Adipose tissue (tissue), 3 donors: ENCODE measurements at regions not wholly inside any gene's neighbourhood (a gene's known extent, or its start where the extent isn't known, plus 50 kb on each side); places are given as distances from the start of the nearest gene placed in this dataset.
"Not testable (repeated sequence)": the region's sequence is repeated elsewhere in the genome, so short reads cannot be mapped to it uniquely, and the experiment has no call there.

Experiments used
- H3K27ac ChIP-seq: one replicate; pipeline ENCODE4 v1.5.1; 2013; ENCODE audit warnings: low read depth, low read length
- WGBS, 3 donors: extraction: QIAGEN DNeasy Blood & Tissue Kit; methylation state at CpG; one replicate each; pipeline ENCODE4 v1.1.7; 2013; 5-methylcytosine and 5-hydroxymethylcytosine counted together
- donor health status: healthy with polysubstance abuse.
- donor health status: Bipolar disorder and iron deficiency.
- donor health status: healthy.

- no peak overlapping the region for H3K27ac ChIP-seq
- WGBS, 3 donors, result 81 to 93% (median 90%) methylated on average over 2 of the region's 2 CpGs
These were observed 68.5 kb downstream of the TMCO5A start for GRCh38 chr15:38002883-38003477.

DNA sequence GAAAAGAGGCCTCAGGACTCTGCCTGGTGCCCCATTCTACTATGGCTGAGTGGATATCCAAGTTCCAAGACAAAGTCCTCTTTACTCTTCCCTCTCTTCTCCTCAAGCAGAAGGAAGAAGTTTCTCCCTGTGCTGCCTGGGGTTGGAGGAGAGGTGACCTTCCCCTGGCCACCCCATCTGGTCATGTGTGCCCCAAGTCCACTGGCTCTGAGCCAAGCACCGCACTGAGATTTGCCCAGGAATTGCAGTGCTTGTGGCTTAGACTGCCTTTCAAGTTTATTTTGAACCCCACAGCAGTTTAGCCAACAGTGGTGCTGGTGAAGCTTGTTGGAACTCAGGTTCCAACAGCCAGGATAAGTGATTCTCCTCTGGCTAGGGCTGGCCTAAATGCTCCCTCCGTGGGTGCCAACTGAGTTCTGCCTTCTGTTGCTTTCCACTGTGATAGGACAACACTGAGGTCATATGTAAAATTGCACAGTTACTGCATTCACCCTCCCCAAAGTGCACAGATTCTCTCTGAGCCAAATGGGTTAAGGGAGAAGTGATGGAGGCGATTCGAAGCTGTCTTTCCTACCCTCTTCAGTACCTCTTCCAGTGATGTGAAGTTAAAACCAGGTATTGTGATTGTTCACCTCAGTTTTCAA is 69.9 kb downstream of the TMCO5A start:
- WGBS, 3 donors, result 67 to 78% (median 67%) methylated on average over 4 of the region's 4 CpGs
- H3K27ac ChIP-seq, result no peak overlapping the region

GRCh38 chr15:38005953-38006808 is 71.7 kb downstream of the TMCO5A start:
- H3K27ac ChIP-seq, result no peak overlapping the region
- 72 to 74% (median 74%) methylated on average over 2 of the region's 2 CpGs for WGBS, 3 donors

GRCh38 chr15:38010395-38010794 is 76.0 kb downstream of the TMCO5A start:
- H3K27ac ChIP-seq, result no peak overlapping the region
- WGBS, 3 donors, result 84 to 95% (median 92%) methylated on average over 6 of the region's 6 CpGs

DNA sequence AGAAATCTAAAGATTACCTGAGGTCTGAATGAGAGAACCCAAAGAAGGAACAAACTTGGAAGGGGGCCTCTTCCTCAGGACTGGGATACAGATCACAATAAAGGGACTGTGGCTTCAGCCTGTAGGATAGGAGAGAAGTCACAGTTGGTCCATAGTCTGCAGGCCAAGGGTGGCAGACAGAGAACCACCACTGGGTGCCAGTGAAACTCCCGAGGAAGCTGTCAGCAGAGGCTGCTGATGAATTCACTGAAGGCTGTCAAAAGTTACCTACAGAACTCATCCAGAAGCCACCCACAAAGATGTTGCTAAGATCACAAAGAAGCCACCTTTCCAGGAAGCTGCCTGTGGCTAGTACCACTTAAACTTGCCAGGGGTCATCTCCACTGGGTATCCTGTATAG is 78.5 kb downstream of the TMCO5A start:
- WGBS, 3 donors, result 57 to 76% (median 71%) methylated on average over 1 of the region's 1 CpG

GRCh38 chr15:38017721-38018120 is 83.3 kb downstream of the TMCO5A start:
- H3K27ac ChIP-seq, result no peak overlapping the region
- 77 to 85% (median 77%) methylated on average over 6 of the region's 6 CpGs for WGBS, 3 donors

More for the DNA sequence above, 78.5 kb downstream of the TMCO5A start:
- no peak overlapping the region for H3K27ac ChIP-seq

DNA sequence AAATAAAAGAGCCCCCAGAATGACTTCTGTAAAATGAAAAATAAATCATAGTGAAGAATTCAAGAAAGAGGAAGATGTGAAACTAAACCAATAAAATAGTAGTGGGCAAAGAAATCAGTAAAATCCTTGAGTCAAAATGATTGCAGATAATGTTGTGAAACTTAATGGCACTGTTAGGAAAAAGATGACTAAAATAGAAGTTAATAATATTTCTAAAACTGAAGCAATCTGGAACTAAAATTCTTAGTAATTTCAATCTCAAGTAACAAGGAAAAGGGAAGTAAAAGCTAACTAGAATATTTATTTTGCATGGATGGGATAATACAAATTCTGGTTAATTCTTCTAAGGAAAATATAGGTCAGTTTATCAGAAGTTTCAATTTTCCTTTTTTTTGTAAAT is 84.6 kb downstream of the TMCO5A start:
- no peak overlapping the region for H3K27ac ChIP-seq

DNA sequence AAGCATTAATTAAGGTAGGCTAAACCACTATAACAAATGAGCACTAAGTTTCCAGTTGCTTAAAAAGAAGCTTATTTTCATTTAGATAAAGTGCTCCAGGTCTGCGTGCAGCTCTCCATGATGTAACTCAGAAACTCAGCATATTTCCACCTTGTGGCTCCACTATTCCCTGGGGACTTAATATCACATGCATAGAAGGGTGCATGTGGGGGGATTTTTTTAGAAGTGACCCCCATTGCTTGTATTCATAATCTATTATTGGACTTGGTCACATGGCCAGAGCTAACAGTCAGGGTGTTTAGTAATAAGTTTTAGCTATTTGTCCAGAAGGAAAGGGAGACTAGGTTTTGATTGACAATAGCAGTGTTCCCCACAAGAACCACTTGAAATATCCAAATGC is 86.8 kb downstream of the TMCO5A start:
- WGBS, 3 donors, result 84 to 89% (median 86%) methylated on average over 1 of the region's 1 CpG
- no peak overlapping the region for H3K27ac ChIP-seq

DNA sequence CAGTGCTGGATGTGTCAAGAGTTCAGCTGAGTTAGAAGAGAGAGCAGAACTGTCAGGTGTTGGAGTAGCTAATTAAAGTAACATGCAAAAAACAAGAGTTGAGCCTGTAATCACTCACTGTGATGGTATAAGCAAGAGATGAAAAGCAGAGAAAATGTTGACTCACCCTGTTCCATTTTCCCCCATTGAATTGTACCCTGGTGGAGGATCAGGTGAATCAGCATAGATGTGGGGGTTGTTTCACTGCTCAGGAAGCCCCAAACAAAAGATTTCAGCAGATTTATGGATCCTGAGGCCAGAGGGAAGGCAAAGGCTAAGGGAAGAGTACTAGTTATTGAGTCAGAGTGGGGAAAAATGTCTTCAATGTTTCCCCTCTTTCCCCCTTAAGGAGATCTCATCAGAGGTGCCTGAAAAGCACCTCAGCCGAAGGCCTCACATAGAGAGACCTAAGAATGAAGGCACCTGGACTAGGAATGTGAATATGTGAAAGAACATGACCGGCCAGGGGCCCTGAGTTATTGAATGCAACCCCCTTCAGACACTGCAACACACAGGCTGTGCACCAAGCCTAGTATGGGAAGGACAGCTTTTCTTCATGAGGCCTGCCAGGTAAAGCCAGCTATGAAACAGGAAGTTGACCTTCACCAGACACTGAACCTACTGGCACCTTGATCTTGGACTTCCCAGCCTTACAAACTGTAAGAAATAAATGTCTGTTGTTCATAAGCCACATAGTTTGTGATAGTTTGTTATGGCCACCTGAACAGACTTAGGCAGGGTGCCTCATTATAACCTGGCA is 90.1 kb downstream of the TMCO5A start:
- no peak overlapping the region for H3K27ac ChIP-seq
- 78 to 97% (median 92%) methylated on average over 2 of the region's 2 CpGs for WGBS, 3 donors

GRCh38 chr15:38025656-38026055 is 91.2 kb downstream of the TMCO5A start:
- WGBS, 3 donors, result 94 to 100% (median 96%) methylated on average over 1 of the region's 1 CpG
- not testable (repeated sequence) for H3K27ac ChIP-seq

DNA sequence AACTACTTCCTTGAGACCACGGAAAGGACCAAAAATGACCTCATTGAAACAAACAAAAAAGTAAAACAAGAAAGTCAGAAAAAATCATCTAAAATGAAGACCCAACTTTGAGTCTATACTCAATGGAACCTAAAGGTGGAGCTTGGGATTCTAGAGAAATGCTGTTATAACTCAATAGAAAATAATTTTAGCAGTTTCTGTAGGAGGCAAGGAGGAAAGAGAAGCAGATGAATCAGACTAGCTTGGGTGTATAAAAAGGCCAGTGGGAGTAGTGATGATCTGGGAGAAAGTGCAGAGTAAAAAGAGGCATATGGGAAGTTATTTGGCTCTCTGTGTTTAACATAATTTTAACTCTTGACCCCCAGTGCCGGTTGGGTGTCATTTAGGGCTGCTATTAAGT is 94.4 kb downstream of the TMCO5A start:
- no peak overlapping the region for H3K27ac ChIP-seq
- 49 to 68% (median 63%) methylated on average over 2 of the region's 2 CpGs for WGBS, 3 donors

DNA sequence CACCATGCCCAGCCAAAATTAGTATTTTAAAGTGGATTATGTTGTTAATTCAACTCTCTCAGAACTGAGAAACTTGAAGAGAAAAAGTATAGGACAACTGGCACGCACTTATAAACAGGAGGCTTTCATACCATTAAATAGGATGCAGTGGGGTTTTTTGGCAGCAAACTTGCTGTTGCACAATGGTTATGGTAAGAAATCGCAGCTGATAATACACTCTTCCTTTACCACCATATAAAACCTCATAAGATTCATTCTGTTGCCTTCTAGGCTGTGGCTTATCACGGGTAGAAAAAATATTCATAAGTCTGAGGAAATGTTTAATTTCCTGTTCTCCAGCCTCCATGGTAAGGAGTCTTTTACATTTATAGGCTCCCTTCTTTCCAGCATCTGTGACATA is 95.3 kb downstream of the TMCO5A start:
- no peak overlapping the region for H3K27ac ChIP-seq
- 38 to 66% (median 46%) methylated on average over 3 of the region's 3 CpGs for WGBS, 3 donors

- no peak overlapping the region for H3K27ac ChIP-seq
- WGBS, 3 donors, result 83 to 94% (median 89%) methylated on average over 4 of the region's 4 CpGs
These were observed 96.2 kb downstream of the TMCO5A start for GRCh38 chr15:38030609-38031008.

GRCh38 chr15:38035701-38036100 is 101.3 kb downstream of the TMCO5A start:
- H3K27ac ChIP-seq, result no peak overlapping the region
- 77 to 87% (median 83%) methylated on average over 2 of the region's 2 CpGs for WGBS, 3 donors

DNA sequence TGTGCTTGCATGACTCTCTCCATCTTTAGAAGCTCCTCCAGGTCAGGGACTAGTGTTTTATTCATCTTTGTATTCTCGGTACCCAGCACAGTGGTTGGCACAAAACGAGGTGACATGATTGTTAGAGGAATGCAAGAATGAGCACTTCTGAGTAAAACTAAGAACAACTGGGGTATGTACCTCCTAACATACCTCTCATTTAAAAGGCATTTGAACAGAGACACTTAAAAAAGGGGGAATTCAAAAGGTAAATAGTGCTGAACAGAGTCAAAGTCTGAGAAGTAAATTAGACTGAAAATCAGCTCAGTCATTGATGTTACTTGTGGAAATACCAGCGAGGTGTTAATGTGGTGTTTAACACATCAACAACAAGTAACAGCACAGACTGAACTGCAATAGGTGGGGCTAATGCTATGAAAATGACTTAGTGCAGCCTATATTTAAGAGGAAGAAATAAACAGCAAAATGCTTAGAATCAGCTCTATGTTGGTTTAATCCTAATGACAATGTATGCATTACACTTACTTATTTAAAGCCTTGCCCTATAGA is 102.4 kb downstream of the TMCO5A start:
- 65 to 82% (median 69%) methylated on average over 3 of the region's 3 CpGs for WGBS, 3 donors
- no peak overlapping the region for H3K27ac ChIP-seq

- WGBS, 3 donors, result 80 to 85% (median 81%) methylated on average over 4 of the region's 4 CpGs
- no peak overlapping the region for H3K27ac ChIP-seq
These were observed 104.4 kb downstream of the TMCO5A start for GRCh38 chr15:38038659-38039442.

- 96 to 98% (median 97%) methylated on average over 2 of the region's 2 CpGs for WGBS, 3 donors
- H3K27ac ChIP-seq, result no peak overlapping the region
These were observed 106.2 kb downstream of the TMCO5A start for GRCh38 chr15:38040615-38041014.

DNA sequence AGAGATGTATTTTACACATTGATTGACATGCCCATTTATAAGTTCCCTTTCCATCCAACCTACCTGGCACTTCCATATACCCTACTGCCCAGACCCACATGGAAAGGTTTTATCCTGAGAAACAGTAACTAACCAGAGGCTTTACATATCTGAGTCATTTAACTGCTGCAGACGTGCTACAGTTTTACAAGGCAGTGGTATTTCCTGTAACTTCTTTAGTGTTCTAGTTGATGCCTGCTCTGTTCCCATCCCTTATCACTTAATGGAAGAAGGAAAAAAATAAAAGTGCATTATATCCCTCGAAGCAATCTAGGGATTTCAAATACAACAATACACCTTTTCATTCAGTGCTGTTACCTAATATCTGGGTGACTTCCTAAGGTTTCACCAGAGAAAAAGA is 107.1 kb downstream of the TMCO5A start:
- H3K27ac ChIP-seq, result no peak overlapping the region
- 23 to 68% (median 50%) methylated on average over 2 of the region's 2 CpGs for WGBS, 3 donors
